ENCODE measurements at regions not wholly inside any gene's neighbourhood (a gene's known extent, or its start where the extent isn't known, plus 50 kb on each side); places are given as distances from the start of the nearest gene placed in this dataset.
A peak's percentile ranks its signal among the peaks of the same experiment; 100 is the strongest.
"Not testable (repeated sequence)": the region's sequence is repeated elsewhere in the genome, so short reads cannot be mapped to it uniquely, and the experiment has no call there.

- DNase-seq (ENCODE audit: low read depth in 4 of 4, low spot score in 3 of 4), result no peak
Observed at GRCh38 chr10:65348637-65349036, 1577.2 kb upstream of the LRRTM3 start.

GRCh38 chr10:65350611-65351010, 1575.2 kb upstream of the LRRTM3 start:
- peak in 3 of 4 donors; percentile 18 to 36 (median 28) for DNase-seq (ENCODE audit: low read depth in 4 of 4, low spot score in 3 of 4)

GRCh38 chr10:65355141-65355680, 1570.6 kb upstream of the LRRTM3 start:
- no peak for DNase-seq (ENCODE audit: low read depth in 4 of 4, low spot score in 3 of 4)

DNA sequence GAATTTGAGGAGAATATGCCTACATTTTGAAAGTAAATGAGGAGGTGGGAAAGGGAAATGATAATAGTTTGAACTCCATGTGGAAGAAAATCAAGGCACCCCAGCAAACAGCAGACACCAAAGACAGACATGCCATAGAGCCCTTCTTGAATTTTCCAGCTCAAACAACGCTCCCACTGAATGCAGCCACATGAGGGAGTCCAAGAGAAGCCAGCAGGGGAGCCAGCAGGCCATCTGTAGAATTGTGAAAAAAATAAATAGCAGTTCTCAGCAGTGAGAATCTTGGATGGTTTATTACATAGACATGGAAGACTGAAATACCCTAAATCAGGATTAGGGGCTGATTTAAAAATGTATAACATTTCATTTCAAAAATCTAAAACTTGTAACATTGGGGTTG, 1567.3 kb upstream of the LRRTM3 start:
- DNase-seq (ENCODE audit: low read depth in 4 of 4, low spot score in 3 of 4), result no peak

GRCh38 chr10:65360497-65360896, 1565.3 kb upstream of the LRRTM3 start:
- no peak for DNase-seq (ENCODE audit: low read depth in 4 of 4, low spot score in 3 of 4)

GRCh38 chr10:65365878-65366277, 1560.0 kb upstream of the LRRTM3 start:
- DNase-seq (ENCODE audit: low read depth in 4 of 4, low spot score in 3 of 4), result no peak

- DNase-seq (ENCODE audit: low read depth in 4 of 4, low spot score in 3 of 4), result no peak
Observed at GRCh38 chr10:65367706-65368105, 1558.1 kb upstream of the LRRTM3 start.

DNA sequence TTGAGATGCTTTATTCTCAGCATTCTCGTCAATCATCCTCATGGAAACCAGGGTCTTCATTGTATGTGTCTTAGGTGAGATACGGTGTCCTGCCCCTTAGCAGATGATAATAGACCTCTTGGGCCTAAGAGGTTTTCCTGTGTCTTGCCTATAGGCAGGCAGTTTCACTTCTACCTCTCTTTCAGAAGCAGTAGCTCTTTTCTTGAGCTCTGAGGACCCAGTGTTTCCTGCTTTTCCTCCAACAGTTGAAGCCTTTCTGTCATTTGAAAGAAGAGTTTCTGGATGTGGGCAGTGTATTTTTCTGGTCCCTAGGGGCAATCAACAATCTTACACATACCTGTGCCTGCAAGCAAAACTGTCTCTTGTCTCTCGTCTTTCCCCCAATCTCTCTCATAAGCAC, 1550.3 kb upstream of the LRRTM3 start:
- DNase-seq (ENCODE audit: low read depth in 4 of 4, low spot score in 3 of 4), result no peak

DNA sequence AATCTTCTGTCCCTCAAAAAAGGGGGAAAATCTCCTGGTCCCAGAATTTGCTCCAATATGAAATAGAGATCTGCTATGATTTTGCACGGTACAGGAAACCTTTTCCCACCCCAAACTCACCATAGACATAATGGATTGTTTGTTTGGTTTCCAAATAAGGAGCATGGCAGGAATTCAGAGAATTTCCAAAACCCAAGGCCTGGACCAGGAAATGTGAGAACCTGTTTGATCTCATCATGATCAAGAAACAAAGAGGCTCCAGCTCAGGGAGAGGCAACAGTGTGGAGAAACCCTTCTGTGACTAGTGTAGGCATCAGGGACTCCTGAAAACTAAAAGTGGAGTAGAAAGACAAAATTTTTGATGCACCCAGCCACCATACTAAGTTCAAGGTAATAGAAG, 1548.1 kb upstream of the LRRTM3 start:
- no peak for DNase-seq (ENCODE audit: low read depth in 4 of 4, low spot score in 3 of 4)

- no peak for DNase-seq (ENCODE audit: low read depth in 4 of 4, low spot score in 3 of 4)
Observed at GRCh38 chr10:65394502-65395297, 1531.1 kb upstream of the LRRTM3 start.

DNA sequence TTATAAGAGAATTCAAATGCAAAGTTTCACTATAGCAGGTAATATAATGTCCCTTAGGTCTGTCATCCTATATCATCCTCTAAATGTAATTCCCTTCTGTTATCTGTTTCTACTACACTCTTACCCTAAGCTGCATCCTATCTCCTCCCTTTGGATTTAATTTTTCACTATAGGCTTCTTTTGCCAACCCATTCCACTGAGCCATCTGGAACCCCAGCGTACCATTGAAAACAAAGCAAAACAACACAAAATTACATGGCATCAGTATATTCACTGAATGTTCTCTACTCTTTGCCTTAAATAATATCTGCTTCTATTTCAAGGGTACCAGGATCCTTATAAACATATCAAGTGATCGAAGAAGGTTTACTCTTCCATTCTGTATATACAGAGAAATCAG, 1530.2 kb upstream of the LRRTM3 start:
- DNase-seq (ENCODE audit: low read depth in 4 of 4, low spot score in 3 of 4), result no peak

- DNase-seq (ENCODE audit: low read depth in 4 of 4, low spot score in 3 of 4), result no peak
Observed at GRCh38 chr10:65396997-65397396, 1528.8 kb upstream of the LRRTM3 start.

GRCh38 chr10:65408401-65408800, 1517.4 kb upstream of the LRRTM3 start:
- DNase-seq (ENCODE audit: low read depth in 4 of 4, low spot score in 3 of 4), result no peak

DNA sequence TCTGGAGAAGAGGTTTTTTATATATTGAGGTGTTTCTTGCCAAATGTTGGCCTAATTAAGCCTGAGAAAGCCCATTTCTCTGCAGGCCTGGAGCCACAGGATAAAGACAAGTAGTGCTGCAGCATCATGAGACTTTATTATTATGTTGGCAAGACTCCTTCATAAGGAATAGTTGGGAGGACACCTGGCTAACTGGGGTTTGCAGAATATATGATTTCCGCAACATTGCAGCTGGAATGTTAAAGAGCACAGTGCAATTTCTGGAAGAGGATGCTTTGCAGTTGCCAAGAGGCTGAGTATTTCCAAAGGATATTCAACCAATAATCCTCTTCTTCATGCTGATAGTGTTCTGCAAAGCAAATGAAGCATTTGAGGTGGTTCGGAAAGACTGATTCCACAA, 1512.8 kb upstream of the LRRTM3 start:
- no peak for DNase-seq (ENCODE audit: low read depth in 4 of 4, low spot score in 3 of 4)

DNA sequence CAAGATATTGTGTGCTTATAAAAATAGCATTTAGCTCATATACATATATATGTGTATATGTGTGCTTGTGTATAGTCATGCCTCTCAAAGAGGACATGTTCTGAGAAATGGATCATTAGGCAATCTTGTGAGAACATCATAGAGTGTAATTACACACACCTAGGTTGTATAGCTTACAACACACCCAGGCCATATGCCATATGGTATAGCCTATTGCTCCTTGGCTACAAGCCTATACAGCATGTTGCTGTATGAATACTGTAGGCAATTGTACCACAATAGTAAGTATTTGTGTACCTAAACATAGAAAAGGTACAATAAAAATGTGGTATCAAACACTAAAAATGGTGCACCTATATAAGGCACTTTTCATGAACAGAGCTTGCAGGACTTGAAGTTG, 1510.5 kb upstream of the LRRTM3 start:
- no peak for DNase-seq (ENCODE audit: low read depth in 4 of 4, low spot score in 3 of 4)

DNA sequence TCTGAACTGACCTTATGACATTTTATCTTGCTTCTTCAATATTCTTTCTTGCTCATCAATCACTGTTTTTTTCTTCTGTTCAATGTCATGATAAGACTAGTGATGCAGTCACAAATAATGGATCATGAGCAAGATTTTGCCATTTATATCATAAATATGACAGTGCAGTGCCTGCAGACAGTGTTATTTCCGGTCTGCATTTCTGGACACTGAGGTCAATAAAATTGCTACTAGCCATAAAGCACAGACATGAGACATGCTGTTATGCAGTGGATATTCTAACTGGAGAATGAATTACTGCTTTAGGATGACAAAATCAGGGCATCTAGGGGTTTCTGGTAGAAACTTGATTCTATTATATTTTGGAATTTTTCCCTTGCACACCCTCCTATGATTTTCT, 1509.7 kb upstream of the LRRTM3 start:
- DNase-seq (ENCODE audit: low read depth in 4 of 4, low spot score in 3 of 4), result no peak

DNA sequence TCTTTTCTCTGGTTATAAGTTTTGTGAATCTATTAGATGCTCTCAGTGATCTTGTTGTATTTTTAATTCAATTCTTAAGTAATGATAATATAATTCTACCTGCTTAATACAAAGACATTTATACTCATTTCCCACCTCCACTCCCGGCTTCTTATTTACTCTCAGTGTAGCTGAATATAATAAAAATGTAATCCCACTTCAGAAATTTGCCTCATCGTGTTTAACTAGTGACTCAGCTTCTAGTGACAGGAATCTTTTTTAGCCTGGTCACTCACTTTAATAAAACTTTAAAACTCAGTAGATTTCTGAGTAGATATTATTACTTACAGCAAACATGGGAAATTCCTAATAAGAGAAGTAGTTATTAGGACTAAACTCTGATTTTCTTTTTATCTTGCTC, 1506.2 kb upstream of the LRRTM3 start:
- no peak for DNase-seq (ENCODE audit: low read depth in 4 of 4, low spot score in 3 of 4)

GRCh38 chr10:65423043-65423442, 1502.8 kb upstream of the LRRTM3 start:
- no peak for DNase-seq (ENCODE audit: low read depth in 4 of 4, low spot score in 3 of 4)

DNA sequence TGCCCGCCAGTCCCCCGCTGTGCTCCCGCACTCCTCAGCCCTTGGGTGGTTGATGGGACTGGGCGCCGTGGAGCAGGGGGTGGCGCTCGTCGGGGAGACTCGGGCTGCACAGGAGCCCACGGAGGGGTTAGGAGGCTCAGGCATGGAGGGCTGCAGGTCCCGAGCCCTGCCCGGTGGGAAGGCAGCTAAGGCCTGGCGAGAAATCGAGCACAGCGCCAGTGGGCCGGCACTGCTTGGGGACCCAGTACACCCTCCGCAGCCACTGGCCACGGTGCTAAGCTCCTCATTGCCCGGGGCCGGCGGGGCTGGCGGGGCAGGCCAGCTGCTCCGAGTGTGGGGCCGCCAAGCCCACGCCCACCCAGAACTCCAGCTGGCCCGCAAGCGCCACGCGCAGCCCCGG, 1496.5 kb upstream of the LRRTM3 start:
- not testable (repeated sequence) for DNase-seq (ENCODE audit: low read depth in 4 of 4, low spot score in 3 of 4)

DNA sequence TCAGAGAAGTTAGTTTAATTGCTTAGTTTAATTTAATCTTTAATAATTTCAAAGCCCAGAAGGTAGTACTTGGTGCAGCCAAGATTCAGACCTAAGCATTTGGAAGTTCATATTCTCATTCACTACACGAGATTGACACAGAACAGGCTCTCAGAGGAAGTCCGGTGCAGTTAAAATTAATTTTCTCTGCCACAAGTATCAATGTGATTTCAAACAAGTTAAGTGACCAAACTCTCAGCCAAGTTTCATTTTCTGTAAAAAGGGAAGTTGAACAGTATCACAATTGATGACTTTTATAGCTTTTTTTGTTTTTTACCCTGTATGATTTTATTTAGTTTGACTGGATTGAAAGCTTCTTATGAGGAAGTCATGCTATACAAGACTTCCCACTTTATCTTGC, 1494.9 kb upstream of the LRRTM3 start:
- no peak for DNase-seq (ENCODE audit: low read depth in 4 of 4, low spot score in 3 of 4)

- no peak for DNase-seq (ENCODE audit: low read depth in 4 of 4, low spot score in 3 of 4)
Observed at GRCh38 chr10:65470986-65471385, 1454.8 kb upstream of the LRRTM3 start.

- DNase-seq (ENCODE audit: low read depth in 4 of 4, low spot score in 3 of 4), result no peak
Observed at GRCh38 chr10:65482848-65483247, 1443.0 kb upstream of the LRRTM3 start.

DNA sequence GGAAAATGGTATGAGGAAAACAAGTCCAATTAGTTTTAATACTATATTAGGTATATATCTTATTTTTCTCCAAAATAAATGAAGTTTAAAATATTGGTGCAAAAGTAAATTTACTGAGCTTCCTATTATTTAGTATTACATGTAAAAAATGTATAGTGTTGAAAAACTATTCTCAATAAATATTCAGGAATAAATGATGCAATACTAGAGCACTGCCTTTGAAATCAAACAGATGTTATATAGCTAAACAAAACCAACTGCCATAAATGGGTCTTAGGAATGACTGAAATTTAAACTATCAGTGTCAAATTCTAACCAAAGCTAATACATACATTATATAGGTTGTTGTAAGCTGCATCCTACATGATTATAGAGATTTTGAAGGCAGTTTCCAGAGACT, 1434.0 kb upstream of the LRRTM3 start:
- DNase-seq (ENCODE audit: low read depth in 4 of 4, low spot score in 3 of 4), result no peak
